ENCODE measurements at regions not wholly inside any gene's neighbourhood (a gene's known extent, or its start where the extent isn't known, plus 50 kb on each side); places are given as distances from the start of the nearest gene placed in this dataset.

DNA sequence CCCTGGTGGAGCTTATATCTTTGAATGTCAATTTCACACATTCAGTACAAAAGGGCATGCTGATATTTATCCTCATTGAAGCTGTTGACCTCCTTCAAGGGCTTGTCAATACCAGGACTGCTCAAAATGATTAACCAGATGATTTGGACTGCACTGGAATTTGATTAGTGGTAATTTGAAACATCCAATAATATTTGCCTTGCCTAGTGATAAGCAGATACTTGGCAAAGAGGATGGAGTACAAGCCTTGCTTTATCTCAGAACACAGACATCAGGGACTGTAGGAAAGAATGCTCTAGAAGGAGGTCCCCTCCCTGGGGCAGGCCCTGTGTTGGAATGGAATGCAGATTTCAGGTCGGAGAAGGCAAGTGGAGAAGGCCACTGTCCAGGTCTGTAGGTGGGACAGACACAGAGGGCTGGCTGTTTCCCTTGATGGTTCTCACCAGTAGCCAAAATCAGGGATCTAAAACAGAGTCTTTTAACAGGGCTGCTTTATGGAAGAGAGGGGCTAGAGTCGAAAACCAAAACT lies 64.8 kb upstream of the ZNF648 start:
- no peak for TF ChIP-seq EZH2phosphoT487 (IDR thresholded peaks at IDR 0.05; ENCODE audit: low read length)
- TF ChIP-seq EZH2 (optimal IDR thresholded peaks at IDR 0.05; ENCODE audit: low read depth, low read length) = no peak
- no peak for TF ChIP-seq CTCF (IDR thresholded peaks at IDR 0.05; ENCODE audit: low read length)
- H3K27me3 ChIP-seq (replicated peaks; ENCODE audit: insufficient read depth, low read length) = no peaks in the 10 kb centered on the region
- H3K9me3 ChIP-seq (replicated peaks; ENCODE audit: insufficient read depth, low read length) = no peaks in the 10 kb centered on the region
- H4K20me1 ChIP-seq (ENCODE audit: insufficient read depth, low read length) = no peaks in the 10 kb centered on the region
- H3K27ac ChIP-seq (ENCODE audit: low read length) = no peak overlapping the region
- DNase-seq = no peak
- H3K9ac ChIP-seq (ENCODE audit: low read length) = no peak overlapping the region
- no peak overlapping the region for H2AFZ ChIP-seq (ENCODE audit: low read length)
- H3F3A ChIP-seq (ENCODE audit: insufficient read depth, low read length) = no peaks in the 10 kb centered on the region
- no peaks in the 10 kb centered on the region for H3K4me1 ChIP-seq (ENCODE audit: low read length)
- no peak overlapping the region for H3K4me2 ChIP-seq (ENCODE audit: low read depth, low read length)
- H3K36me3 ChIP-seq (replicated peaks; ENCODE audit: insufficient read depth, low read length) = no peaks in the 10 kb centered on the region
- H3K9me2 ChIP-seq (replicated peaks; ENCODE audit: insufficient read depth, low read length) = no peaks in the 10 kb centered on the region
- no peaks in the 10 kb centered on the region for H3K79me2 ChIP-seq (ENCODE audit: low read length)
- no peak overlapping the region for H3K4me3 ChIP-seq (ENCODE audit: low read length)

DNA sequence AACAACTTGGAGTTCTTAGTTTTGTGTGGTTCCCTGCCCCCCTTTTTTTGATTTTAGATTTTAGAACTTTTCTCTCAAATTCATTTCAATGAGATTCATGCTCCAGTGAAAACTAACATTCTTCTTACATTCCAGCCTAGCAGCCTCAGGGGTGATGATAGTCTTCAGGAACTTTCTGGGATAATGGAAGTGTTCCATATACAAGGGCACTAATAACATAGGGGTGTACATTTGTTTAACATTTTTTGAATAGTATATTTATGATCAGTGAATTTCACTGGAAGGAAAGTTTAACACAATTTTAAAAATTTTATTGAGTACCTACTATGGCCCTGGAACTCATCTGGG lies 61.4 kb upstream of the ZNF648 start:
- no peaks in the 10 kb centered on the region for H3K4me1 ChIP-seq (ENCODE audit: low read length)
- H4K20me1 ChIP-seq (ENCODE audit: insufficient read depth, low read length) = no peaks in the 10 kb centered on the region
- TF ChIP-seq CTCF (IDR thresholded peaks at IDR 0.05; ENCODE audit: low read length) = no peak
- no peak for TF ChIP-seq EZH2phosphoT487 (IDR thresholded peaks at IDR 0.05; ENCODE audit: low read length)
- no peak for TF ChIP-seq EZH2 (optimal IDR thresholded peaks at IDR 0.05; ENCODE audit: low read depth, low read length)
- H3K4me3 ChIP-seq (ENCODE audit: low read length) = no peak overlapping the region
- no peaks in the 10 kb centered on the region for H3K9me2 ChIP-seq (replicated peaks; ENCODE audit: insufficient read depth, low read length)
- H2AFZ ChIP-seq (ENCODE audit: low read length) = no peak overlapping the region
- DNase-seq = no peak
- no peak overlapping the region for H3K9ac ChIP-seq (ENCODE audit: low read length)
- H3K79me2 ChIP-seq (ENCODE audit: low read length) = no peaks in the 10 kb centered on the region
- no peaks in the 10 kb centered on the region for H3K27me3 ChIP-seq (replicated peaks; ENCODE audit: insufficient read depth, low read length)
- H3K27ac ChIP-seq (ENCODE audit: low read length) = no peak overlapping the region
- no peaks in the 10 kb centered on the region for H3K36me3 ChIP-seq (replicated peaks; ENCODE audit: insufficient read depth, low read length)
- H3F3A ChIP-seq (ENCODE audit: insufficient read depth, low read length) = no peaks in the 10 kb centered on the region
- no peak overlapping the region for H3K4me2 ChIP-seq (ENCODE audit: low read depth, low read length)
- no peaks in the 10 kb centered on the region for H3K9me3 ChIP-seq (replicated peaks; ENCODE audit: insufficient read depth, low read length)

DNA sequence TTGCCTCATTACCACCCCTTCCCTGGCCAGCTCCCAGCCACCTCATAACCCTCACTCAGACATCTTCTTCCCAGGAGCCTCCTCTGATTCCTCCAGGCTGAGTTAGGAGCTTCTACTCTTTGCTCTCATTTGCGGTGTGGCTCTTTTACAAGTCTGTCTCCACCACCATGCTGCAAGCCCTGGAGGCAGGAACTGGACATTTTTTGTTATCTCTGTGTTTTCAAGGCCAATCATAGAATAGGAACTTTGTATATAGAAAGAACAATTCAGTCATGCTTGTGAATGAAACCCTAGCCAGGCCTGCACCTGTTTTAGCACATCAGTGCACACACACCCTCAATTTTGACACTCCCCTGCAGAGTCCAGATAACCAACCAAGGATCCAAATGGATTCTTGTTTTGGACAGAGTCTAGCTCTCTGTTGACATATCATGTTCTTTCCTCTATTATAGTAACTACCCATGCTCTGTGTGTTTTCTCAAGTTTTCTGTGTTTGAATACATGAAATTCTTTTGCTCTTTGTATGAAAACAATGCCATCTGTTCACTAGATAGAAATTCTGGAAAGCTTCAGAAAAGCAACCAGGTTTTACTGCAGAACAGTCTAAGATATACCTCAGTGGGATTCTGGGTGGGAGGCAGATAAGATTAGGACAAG lies 60.9 kb upstream of the ZNF648 start:
- Histone ChIP-seq H4K20me1 (ENCODE audit: insufficient read depth, low read length) (no peaks in the 10 kb centered on the region), H3K9me3 (replicated peaks; ENCODE audit: insufficient read depth, low read length) (no peaks in the 10 kb centered on the region), H3K9me2 (replicated peaks; ENCODE audit: insufficient read depth, low read length) (no peaks in the 10 kb centered on the region), H3K4me2 (ENCODE audit: low read depth, low read length) (no peak overlapping the region), H3K79me2 (ENCODE audit: low read length) (no peaks in the 10 kb centered on the region), H3K36me3 (replicated peaks; ENCODE audit: insufficient read depth, low read length) (no peaks in the 10 kb centered on the region), H3K4me1 (ENCODE audit: low read length) (no peaks in the 10 kb centered on the region), H2AFZ (ENCODE audit: low read length) (no peak overlapping the region), H3K9ac (ENCODE audit: low read length) (no peak overlapping the region), H3K27ac (ENCODE audit: low read length) (no peak overlapping the region), H3K27me3 (replicated peaks; ENCODE audit: insufficient read depth, low read length) (no peaks in the 10 kb centered on the region), H3K4me3 (ENCODE audit: low read length) (no peak overlapping the region), H3F3A (ENCODE audit: insufficient read depth, low read length) (no peaks in the 10 kb centered on the region)
- no peak for DNase-seq
- no peak for TF ChIP-seq EZH2 (optimal IDR thresholded peaks at IDR 0.05; ENCODE audit: low read depth, low read length)
- no peak for TF ChIP-seq CTCF (IDR thresholded peaks at IDR 0.05; ENCODE audit: low read length)
- no peak for TF ChIP-seq EZH2phosphoT487 (IDR thresholded peaks at IDR 0.05; ENCODE audit: low read length)

Data from MM.1S (cell line).